HG02943 (cell line): ENCODE measurements at regions not wholly inside any gene's neighbourhood (a gene's known extent, or its start where the extent isn't known, plus 50 kb on each side); places are given as distances from the start of the nearest gene placed in this dataset.

Experiments used
- ATAC-seq: cut with Tn5 transposase; IDR thresholded peaks from one replicate; pipeline ENCODE4 v1.9.1; 2021; ENCODE audit warnings: mild to moderate bottlenecking, low read depth, moderate library complexity; ENCODE audit not compliant: unreplicated experiment

- ATAC-seq: no peak
These were observed 422.1 kb downstream of the LRRIQ3 start for GRCh38 chr1:73775896-73776295.

DNA sequence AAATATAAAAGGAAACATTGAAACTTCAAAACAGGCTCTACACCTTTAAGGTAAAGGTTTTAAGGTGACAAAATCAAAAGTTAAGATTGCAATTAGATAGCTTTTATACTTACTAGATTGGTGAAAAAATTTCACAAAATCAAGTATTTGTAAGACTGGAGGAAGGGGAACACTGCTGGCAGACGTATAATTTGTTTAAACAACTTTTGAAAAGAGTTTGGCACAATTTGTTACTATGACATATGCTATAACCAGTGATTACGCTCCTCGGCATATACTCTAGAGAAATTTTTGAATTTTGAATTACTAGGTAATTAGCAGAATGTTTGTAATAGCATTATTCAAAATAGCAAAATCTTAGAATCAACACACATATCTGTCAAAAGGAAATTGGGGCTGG lies 425.0 kb downstream of the LRRIQ3 start:
- ATAC-seq: no peak

- ATAC-seq: no peak
These were observed 426.6 kb downstream of the LRRIQ3 start for GRCh38 chr1:73771396-73771795.

- no peak for ATAC-seq
These were observed 427.7 kb downstream of the LRRIQ3 start for GRCh38 chr1:73770109-73770905.

GRCh38 chr1:73766786-73767348 lies 431.1 kb downstream of the LRRIQ3 start:
- ATAC-seq: no peak

GRCh38 chr1:73765551-73766233 lies 432.3 kb downstream of the LRRIQ3 start:
- no peak for ATAC-seq

GRCh38 chr1:73761559-73761958 lies 436.4 kb downstream of the LRRIQ3 start:
- ATAC-seq: no peak

GRCh38 chr1:73759011-73759410 lies 439.0 kb downstream of the LRRIQ3 start:
- no peak for ATAC-seq

- ATAC-seq: no peak
These were observed 441.2 kb downstream of the LRRIQ3 start for GRCh38 chr1:73756817-73757216.

DNA sequence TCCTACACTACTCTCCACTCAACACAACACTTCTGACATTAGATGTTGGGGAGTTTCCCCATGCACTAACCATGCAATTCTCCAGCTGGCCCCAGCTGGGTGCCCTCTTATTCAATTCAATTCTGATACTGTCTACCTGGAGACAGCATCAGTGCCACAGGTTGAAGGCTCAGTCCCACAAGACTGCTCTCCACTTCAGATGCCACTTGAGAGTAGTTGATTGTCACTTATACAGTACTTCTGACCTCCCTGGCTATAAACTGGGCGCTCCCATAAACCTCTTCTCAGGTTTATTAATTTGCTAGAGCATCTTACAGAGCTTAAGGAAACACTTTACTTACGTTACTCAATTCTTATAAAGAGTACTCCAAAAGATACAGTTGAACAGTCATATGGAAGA lies 442.3 kb downstream of the LRRIQ3 start:
- ATAC-seq: no peak

- no peak for ATAC-seq
These were observed 448.0 kb downstream of the LRRIQ3 start for GRCh38 chr1:73749996-73750395.

DNA sequence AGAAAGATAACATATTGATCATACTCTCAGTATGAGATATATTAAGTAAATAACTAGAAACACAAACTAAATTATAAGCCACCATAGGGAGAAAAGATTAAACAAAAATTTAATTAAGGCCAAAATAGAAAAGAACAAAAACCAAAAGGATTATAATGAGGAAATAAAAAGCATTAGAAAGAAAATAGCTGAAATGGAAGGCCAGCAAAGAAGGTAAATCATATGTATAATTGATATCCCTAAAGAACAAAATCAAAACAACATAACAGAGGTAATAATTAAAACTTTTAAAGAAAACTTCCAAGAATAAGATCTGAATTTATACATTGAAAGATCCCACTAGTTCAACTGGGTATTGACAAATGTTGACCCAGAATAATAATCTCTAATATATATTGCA lies 453.0 kb downstream of the LRRIQ3 start:
- no peak for ATAC-seq

DNA sequence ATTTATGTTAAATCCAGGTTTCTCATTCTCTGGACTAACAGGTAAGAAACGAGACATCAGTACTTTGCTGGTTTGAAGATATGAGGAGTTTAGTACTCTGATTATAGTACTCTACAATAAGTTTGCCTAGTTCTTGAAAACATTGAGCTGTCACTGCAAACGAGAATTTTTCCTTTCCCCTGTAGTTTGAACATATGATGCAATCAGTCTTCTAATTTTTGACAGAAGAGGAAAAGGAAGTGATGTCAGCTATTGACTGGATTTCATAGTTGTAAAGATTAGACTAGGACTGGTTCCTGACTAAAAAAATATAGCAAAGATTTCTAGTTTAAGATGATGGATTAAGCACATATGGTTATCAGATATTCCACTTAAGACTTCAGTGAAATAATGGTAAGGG lies 461.9 kb downstream of the LRRIQ3 start:
- ATAC-seq: no peak

GRCh38 chr1:73727036-73727435 lies 470.9 kb downstream of the LRRIQ3 start:
- ATAC-seq: no peak

DNA sequence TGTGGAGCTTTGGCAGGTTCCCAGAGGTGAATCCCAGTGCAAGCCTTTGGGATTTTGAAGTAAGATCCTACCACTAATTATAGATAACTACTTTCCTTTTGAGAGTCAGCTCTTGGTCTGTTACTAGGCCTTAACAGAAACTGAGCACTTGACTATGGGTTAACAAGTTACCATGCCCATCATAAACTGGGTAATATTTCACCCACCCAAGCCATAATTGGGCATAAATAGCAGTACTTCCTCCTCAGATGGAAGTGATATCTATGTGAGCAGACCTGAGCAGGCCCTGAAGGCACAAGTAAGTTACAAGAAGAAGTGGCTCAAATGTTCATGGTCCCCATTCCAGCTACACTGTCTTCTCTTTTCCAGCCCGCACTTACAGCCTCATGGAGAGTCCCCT lies 475.9 kb downstream of the LRRIQ3 start:
- ATAC-seq: no peak

- no peak for ATAC-seq
These were observed 480.0 kb downstream of the LRRIQ3 start for GRCh38 chr1:73717976-73718375.

- no peak for ATAC-seq
These were observed 486.9 kb downstream of the LRRIQ3 start for GRCh38 chr1:73711089-73711488.

- ATAC-seq: no peak
These were observed 496.1 kb downstream of the LRRIQ3 start for GRCh38 chr1:73701826-73702225.

DNA sequence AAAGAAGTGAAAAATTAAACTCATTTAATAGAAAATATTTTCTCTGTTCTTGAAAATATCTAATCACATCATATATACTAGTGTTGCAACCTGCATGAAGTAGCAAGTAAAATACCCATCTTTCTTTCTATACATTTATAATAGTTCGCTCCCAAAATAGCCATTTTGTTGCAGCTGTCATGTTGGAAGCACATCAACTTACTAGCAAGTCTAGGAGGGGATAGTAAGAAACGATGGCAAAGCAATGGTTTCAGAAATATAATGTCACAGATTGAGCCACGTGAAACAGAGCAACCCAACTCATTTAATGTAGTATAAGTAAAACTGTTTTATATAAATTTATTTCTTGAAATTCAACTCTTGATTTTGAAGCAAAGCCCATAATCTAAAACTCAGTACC lies 521.8 kb downstream of the LRRIQ3 start:
- no peak for ATAC-seq

DNA sequence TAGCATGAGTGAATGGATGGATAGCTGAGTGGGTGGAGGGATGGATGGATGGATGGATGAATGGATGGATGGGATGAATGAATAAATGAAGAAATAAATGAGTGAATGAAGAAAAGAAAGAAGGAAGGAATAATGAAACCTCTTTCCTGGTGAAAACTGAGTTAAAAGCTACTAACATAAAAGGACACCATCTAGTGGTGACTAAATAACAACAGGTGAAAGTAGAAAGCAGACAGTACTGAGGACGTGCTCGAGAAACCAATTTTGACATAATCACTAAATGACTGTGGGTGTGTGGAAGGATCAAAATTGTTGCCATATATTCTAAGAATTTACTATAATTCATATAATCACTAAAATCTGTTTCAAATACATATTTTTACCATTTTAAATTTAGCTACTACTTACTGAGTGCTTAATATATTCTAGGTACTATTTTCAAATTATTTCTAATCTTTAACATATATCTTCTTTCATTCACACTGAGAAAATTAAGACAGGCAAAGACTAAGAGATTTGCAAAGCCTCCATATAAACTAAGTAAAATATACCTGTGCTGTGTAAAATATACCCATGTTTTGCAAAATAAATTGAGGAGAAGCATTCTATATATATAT lies 522.9 kb downstream of the LRRIQ3 start:
- ATAC-seq: no peak

DNA sequence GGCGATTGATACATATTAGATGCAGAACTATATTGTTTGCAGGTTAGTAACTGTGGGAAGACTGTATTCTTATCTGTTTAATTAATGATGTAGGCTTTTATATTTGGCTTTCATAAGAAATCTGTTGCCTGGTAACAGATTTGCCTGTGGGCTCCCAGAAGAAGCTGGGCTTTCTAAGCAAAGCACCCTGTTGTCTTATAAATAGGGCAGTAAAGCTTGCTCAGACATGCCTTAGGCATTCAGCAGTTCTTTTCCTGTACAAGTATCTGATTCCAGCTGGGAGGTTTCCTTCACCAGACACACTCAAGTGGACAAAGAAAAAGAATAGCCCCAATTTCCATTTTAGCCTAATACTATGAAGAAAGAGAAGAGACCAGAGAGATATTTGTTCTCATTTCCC lies 524.0 kb downstream of the LRRIQ3 start:
- ATAC-seq: no peak
